Neuronal stem cell (in vitro differentiated cells): ENCODE measurements at regions not wholly inside any gene's neighbourhood (a gene's known extent, or its start where the extent isn't known, plus 50 kb on each side); places are given as distances from the start of the nearest gene placed in this dataset.

Source experiments
- DNase-seq: peaks from one replicate; pipeline ENCODE4 v3.0.0-alpha.2; 2013; ENCODE audit warnings: low spot score
- H2AFZ ChIP-seq: one replicate; pipeline ENCODE4 v1.6.1; 2013; ENCODE audit warnings: mild to moderate bottlenecking, low read length, inconsistent platforms
- H2AK5ac ChIP-seq: 2 replicates; pipeline ENCODE4 v1.6.1; 2013; ENCODE audit warnings: low read depth, mild to moderate bottlenecking, inconsistent platforms, low read length, moderate library complexity, mixed read lengths
- H2BK120ac ChIP-seq: 2 replicates; pipeline ENCODE4 v1.6.1; 2013; ENCODE audit warnings: low read depth, mild to moderate bottlenecking, inconsistent platforms, low read length, moderate library complexity, mixed read lengths
- H2BK12ac ChIP-seq: one replicate; pipeline ENCODE4 v1.6.1; 2013; ENCODE audit warnings: low read length, inconsistent platforms
- H2BK15ac ChIP-seq: 2 replicates; pipeline ENCODE4 v1.6.1; 2013; ENCODE audit warnings: mild to moderate bottlenecking, low read length, inconsistent platforms, mixed read lengths
- H2BK5ac ChIP-seq: one replicate; pipeline ENCODE4 v1.6.1; 2013; ENCODE audit warnings: inconsistent platforms, mild to moderate bottlenecking, low read length, moderate library complexity
- H3K14ac ChIP-seq: one replicate; pipeline ENCODE4 v1.6.1; 2013; ENCODE audit warnings: low read length, inconsistent platforms
- H3K18ac ChIP-seq: 2 replicates; pipeline ENCODE4 v1.6.1; 2013; ENCODE audit warnings: low read length, inconsistent platforms
- H3K23ac ChIP-seq: 2 replicates; pipeline ENCODE4 v1.6.1; 2013; ENCODE audit warnings: low read depth, mild to moderate bottlenecking, mixed read lengths, low read length, inconsistent platforms; ENCODE audit not compliant: poor library complexity
- H3K27ac ChIP-seq: replicated peaks from 3 replicates; pipeline ENCODE4 v1.5.1; 2013; ENCODE audit warnings: low read length, inconsistent platforms
- H3K27me3 ChIP-seq, 3 experiments: 2 replicates each; pipeline ENCODE4 v1.6.1; 2013; ENCODE audit warnings: low read length in 3 of 3, mild to moderate bottlenecking in 2 of 3, inconsistent platforms in 1 of 3, low read depth in 1 of 3, mixed read lengths in 1 of 3, moderate library complexity in 1 of 3; ENCODE audit not compliant: control insufficient read depth in 3 of 3, insufficient read depth in 3 of 3
- H3K36me3 ChIP-seq, 2 donors: replicated peaks in 1 of 2; 2 replicates each; pipeline ENCODE4 v1.6.1; 2013; ENCODE audit warnings: low read length in 2 of 2; ENCODE audit not compliant: control insufficient read depth in 2 of 2, insufficient read depth in 2 of 2
- H3K4ac ChIP-seq: 2 replicates; pipeline ENCODE4 v1.6.1; 2013; ENCODE audit warnings: inconsistent platforms, mild to moderate bottlenecking, low read length, moderate library complexity
- H3K4me1 ChIP-seq, 2 donors: 1 replicate in 1 of 2; 2 replicates in 1 of 2; pipeline ENCODE4 v1.6.1; 2013; ENCODE audit warnings: low read length in 2 of 2, low read depth in 1 of 2; ENCODE audit not compliant: control insufficient read depth in 2 of 2, insufficient read depth in 1 of 2
- H3K4me2 ChIP-seq: one replicate; pipeline ENCODE4 v1.6.1; 2013; ENCODE audit warnings: mild to moderate bottlenecking, low read length, inconsistent platforms; ENCODE audit not compliant: insufficient read depth, poor library complexity, severe bottlenecking
- H3K4me3 ChIP-seq, 2 donors: 2 replicates each; pipeline ENCODE4 v1.5.1; 2013; ENCODE audit warnings: low read length in 2 of 2, mild to moderate bottlenecking in 2 of 2, inconsistent platforms in 1 of 2, moderate library complexity in 1 of 2
- H3K79me1 ChIP-seq: one replicate; pipeline ENCODE4 v1.6.1; 2013; ENCODE audit warnings: low read depth, mild to moderate bottlenecking, inconsistent platforms, low read length, moderate library complexity
- H3K9ac ChIP-seq: one replicate; pipeline ENCODE4 v1.6.1; 2013; ENCODE audit warnings: mild to moderate bottlenecking, low read depth, low read length, inconsistent platforms; ENCODE audit not compliant: poor library complexity
- H3K9me3 ChIP-seq, 2 donors: replicated peaks in 1 of 2; 2 replicates each; pipeline versions ENCODE3 to v1.6.1; 2013; ENCODE audit warnings: low read length in 2 of 2, mild to moderate bottlenecking in 2 of 2, inconsistent platforms in 1 of 2, low read depth in 1 of 2, mixed read lengths in 1 of 2, moderate library complexity in 1 of 2; ENCODE audit not compliant: control insufficient read depth in 2 of 2, insufficient read depth in 1 of 2
- H4K8ac ChIP-seq: one replicate; pipeline ENCODE4 v1.6.1; 2013; ENCODE audit warnings: low read depth, mild to moderate bottlenecking, inconsistent platforms, low read length, moderate library complexity
- H4K91ac ChIP-seq: one replicate; pipeline ENCODE4 v1.6.1; 2013; ENCODE audit warnings: low read length, low read depth, mild to moderate bottlenecking, inconsistent platforms; ENCODE audit not compliant: poor library complexity
- WGBS, 2 donors: extraction: QIAGEN DNeasy Blood & Tissue Kit; methylation state at CpG; one replicate each; pipeline ENCODE4 v1.1.7; 2013; ENCODE audit warnings: missing lambda C conversion rate in 2 of 2, mixed read lengths in 1 of 2; ENCODE audit not compliant: insufficient read length in 2 of 2, insufficient replicate concordance in 1 of 2; ENCODE audit errors: extremely low coverage in 2 of 2; 5-methylcytosine and 5-hydroxymethylcytosine counted together

GRCh38 chr7:67976490-67976889 is 979.9 kb downstream of the TYW1 start:
- Histone ChIP-seq H3K18ac (no peak overlapping the region), H3K4me3 (no peak overlapping the region), H3K9me3 (no peaks in the 10 kb centered on the region), H3K27ac (no peak overlapping the region), H4K91ac (no peak overlapping the region), H2BK12ac (no peak overlapping the region), H3K36me3 (no peaks in the 10 kb centered on the region), H3K4me2 (no peak overlapping the region), H3K9ac (no peak overlapping the region), H2AFZ (no peak overlapping the region), H4K8ac (no peak overlapping the region), H3K79me1 (no peaks in the 10 kb centered on the region), H2BK120ac (no peak overlapping the region), H2AK5ac (no peak overlapping the region), H2BK5ac (no peak overlapping the region), H3K23ac (no peak overlapping the region), H3K14ac (no peak overlapping the region), H3K4ac (no peak overlapping the region), H3K4me1 (no peaks in the 10 kb centered on the region), H3K27me3 (no peaks in the 10 kb centered on the region), H2BK15ac (no peak overlapping the region)
- DNase-seq, result no peak
- no CpG with 5 or more reads among the region's 3 CpGs for WGBS, 2 donors

GRCh38 chr7:67983486-67983885 is 986.9 kb downstream of the TYW1 start:
- no peaks in the 10 kb centered on the region for H3K27me3 ChIP-seq
- H3K9ac ChIP-seq, result no peak overlapping the region
- H3K79me1 ChIP-seq, result no peaks in the 10 kb centered on the region
- no peak overlapping the region for H2BK120ac ChIP-seq
- no peak overlapping the region for H2AFZ ChIP-seq
- H3K4ac ChIP-seq, result no peak overlapping the region
- H2BK15ac ChIP-seq, result no peak overlapping the region
- H2BK12ac ChIP-seq, result no peak overlapping the region
- H3K36me3 ChIP-seq, result no peaks in the 10 kb centered on the region
- no peak overlapping the region for H3K4me2 ChIP-seq
- no peak overlapping the region for H3K27ac ChIP-seq
- WGBS, 2 donors, result no CpG with 5 or more reads among the region's 1 CpG
- no peak overlapping the region for H3K4me3 ChIP-seq
- no peak overlapping the region for H3K18ac ChIP-seq
- DNase-seq, result no peak
- no peak overlapping the region for H4K91ac ChIP-seq
- H3K9me3 ChIP-seq, result no peaks in the 10 kb centered on the region
- H2AK5ac ChIP-seq, result no peak overlapping the region
- H2BK5ac ChIP-seq, result no peak overlapping the region
- no peaks in the 10 kb centered on the region for H3K4me1 ChIP-seq
- H3K14ac ChIP-seq, result no peak overlapping the region
- no peak overlapping the region for H3K23ac ChIP-seq
- H4K8ac ChIP-seq, result no peak overlapping the region

- Histone ChIP-seq H4K91ac (no peak overlapping the region), H2AFZ (no peak overlapping the region), H3K9ac (no peak overlapping the region), H3K27me3 (no peaks in the 10 kb centered on the region), H4K8ac (no peak overlapping the region), H2BK5ac (no peak overlapping the region), H3K4me3 (no peak overlapping the region), H3K4ac (no peak overlapping the region), H3K79me1 (no peaks in the 10 kb centered on the region), H2BK120ac (no peak overlapping the region), H3K23ac (no peak overlapping the region), H3K4me1 (no peaks in the 10 kb centered on the region), H2BK15ac (no peak overlapping the region), H3K4me2 (no peak overlapping the region), H3K14ac (no peak overlapping the region), H3K36me3 (no peaks in the 10 kb centered on the region), H3K9me3 (no peaks in the 10 kb centered on the region), H3K18ac (no peak overlapping the region), H3K27ac (no peak overlapping the region), H2AK5ac (no peak overlapping the region), H2BK12ac (no peak overlapping the region)
- WGBS, 2 donors, result no CpG with 5 or more reads among the region's 4 CpGs
- no peak for DNase-seq
Observed at GRCh38 chr7:67984326-67984725, 987.7 kb downstream of the TYW1 start.

GRCh38 chr7:67989142-67989541 is 992.5 kb downstream of the TYW1 start:
- Histone ChIP-seq H2BK120ac (no peak overlapping the region), H3K4me3 (no peak overlapping the region), H3K79me1 (no peaks in the 10 kb centered on the region), H3K4me1 (no peaks in the 10 kb centered on the region), H2AFZ (no peak overlapping the region), H3K14ac (no peak overlapping the region), H3K4ac (no peak overlapping the region), H3K27me3 (no peaks in the 10 kb centered on the region), H3K27ac (no peak overlapping the region), H3K9me3 (no peaks in the 10 kb centered on the region), H2BK15ac (no peak overlapping the region), H3K18ac (no peak overlapping the region), H2BK12ac (no peak overlapping the region), H3K36me3 (no peaks in the 10 kb centered on the region), H3K9ac (no peak overlapping the region), H4K8ac (no peak overlapping the region), H4K91ac (no peak overlapping the region), H2BK5ac (no peak overlapping the region), H2AK5ac (no peak overlapping the region), H3K4me2 (no peak overlapping the region), H3K23ac (no peak overlapping the region)
- WGBS, 2 donors, result no CpG with 5 or more reads among the region's 4 CpGs
- no peak for DNase-seq
